H1 (cell line): ENCODE measurements at regions not wholly inside any gene's neighbourhood (a gene's known extent, or its start where the extent isn't known, plus 50 kb on each side); places are given as distances from the start of the nearest gene placed in this dataset.

ENCODE experiments used
- CREB1 ChIP-seq: IDR thresholded peaks from 2 replicates; pipeline ENCODE4 v1.6.1; 2012; ENCODE audit warnings: inconsistent platforms
- CTCF ChIP-seq, 3 experiments: IDR thresholded peaks; 1 replicate in 2 of 3; 2 replicates in 1 of 3; pipeline versions ENCODE4 v1.5.1 to v1.6.1; 2011; ENCODE audit warnings: low read length in 3 of 3, mild to moderate bottlenecking in 3 of 3, inconsistent platforms in 2 of 3, low read depth in 1 of 3, moderate library complexity in 1 of 3; ENCODE audit not compliant: insufficient read depth in 1 of 3; ENCODE audit errors: control extremely low read depth in 1 of 3
- EP300 ChIP-seq, 2 experiments: IDR thresholded peaks; 1 replicate in 1 of 2; 2 replicates in 1 of 2; pipeline ENCODE4 v1.6.1; 2011 to 2012; ENCODE audit warnings: low read depth in 2 of 2, low read length in 2 of 2, mild to moderate bottlenecking in 2 of 2, borderline replicate concordance in 1 of 2, inconsistent platforms in 1 of 2, moderate library complexity in 1 of 2
- JUN ChIP-seq: IDR thresholded peaks from 2 replicates; pipeline ENCODE4 v1.6.1; 2011; ENCODE audit warnings: low read depth, mild to moderate bottlenecking, improper control_type of control experiment, low read length
- NANOG ChIP-seq: IDR thresholded peaks from 2 replicates; pipeline ENCODE4 v1.6.1; 2011; ENCODE audit warnings: low read length, low read depth, mild to moderate bottlenecking, inconsistent platforms; ENCODE audit not compliant: insufficient read depth, poor library complexity, severe bottlenecking
- PHF8 ChIP-seq: fragments of 200-600 bp; sonication (generic); conservative IDR thresholded peaks from 2 replicates; pipeline ENCODE4 v1.7.1; 2012; ENCODE audit warnings: low read depth, mild to moderate bottlenecking, inconsistent platforms, low read length, moderate library complexity
- POLR2A ChIP-seq, 2 experiments: IDR thresholded peaks; 1 replicate in 1 of 2; 2 replicates in 1 of 2; pipeline ENCODE4 v1.6.1; 2011; ENCODE audit warnings: low read depth in 2 of 2, low read length in 2 of 2, mild to moderate bottlenecking in 2 of 2; ENCODE audit errors: control extremely low read depth in 1 of 2
- POLR2AphosphoS5 ChIP-seq: IDR thresholded peaks from 2 replicates; pipeline ENCODE4 v1.6.1; 2011; ENCODE audit warnings: low read depth, low read length
- SP1 ChIP-seq: IDR thresholded peaks from 2 replicates; pipeline ENCODE4 v1.6.1; 2011; ENCODE audit warnings: low read depth, low read length
- SP2 ChIP-seq: IDR thresholded peaks from 2 replicates; pipeline ENCODE4 v1.6.1; 2012; ENCODE audit warnings: mild to moderate bottlenecking, low read length, inconsistent platforms
- TAF1 ChIP-seq: IDR thresholded peaks from 2 replicates; pipeline ENCODE4 v1.6.1; 2011; ENCODE audit warnings: mild to moderate bottlenecking, low read depth, low read length
- TCF12 ChIP-seq: IDR thresholded peaks from 2 replicates; pipeline ENCODE4 v1.6.1; 2011; ENCODE audit warnings: low read depth, mild to moderate bottlenecking, low read length
- YY1 ChIP-seq: IDR thresholded peaks from 2 replicates; pipeline ENCODE4 v1.6.1; 2011; ENCODE audit warnings: low read depth, mild to moderate bottlenecking, low read length
- ZNF274 ChIP-seq: IDR thresholded peaks from 2 replicates; pipeline ENCODE4 v1.7.0; 2012; ENCODE audit warnings: low read length, borderline replicate concordance; ENCODE audit errors: extremely low read depth

- TF ChIP-seq CTCF (IDR thresholded peaks at IDR 0.05; ENCODE audit: control extremely low read depth in 1 of 3, insufficient read depth in 1 of 3, low read depth in 1 of 3, low read length in 3 of 3) = no peak
- no peak for TF ChIP-seq POLR2A (IDR thresholded peaks at IDR 0.05; ENCODE audit: control extremely low read depth in 1 of 2, low read depth in 2 of 2, low read length in 2 of 2)
- TF ChIP-seq JUN = no peak
- no peak for TF ChIP-seq ZNF274
- no peak for TF ChIP-seq PHF8
- no peak for TF ChIP-seq TCF12
- TF ChIP-seq SP2 = no peak
- no peak for TF ChIP-seq CREB1
- no peak for TF ChIP-seq EP300 (IDR thresholded peaks at IDR 0.05; ENCODE audit: borderline replicate concordance in 1 of 2, low read depth in 2 of 2, low read length in 2 of 2)
- no peak for TF ChIP-seq POLR2AphosphoS5
- TF ChIP-seq SP1 = no peak
- no peak for TF ChIP-seq NANOG
- TF ChIP-seq YY1 = no peak
- TF ChIP-seq TAF1 = no peak
Measured at GRCh38 chr4:141926406-141926805, 290.0 kb downstream of the IL15 start.
